Fibroblast of villous mesenchyme (primary cell): ENCODE measurements at regions not wholly inside any gene's neighbourhood (a gene's known extent, or its start where the extent isn't known, plus 50 kb on each side); places are given as distances from the start of the nearest gene placed in this dataset.

ENCODE experiments used
- DNase-seq: peaks from one replicate; pipeline ENCODE4 v3.0.0-alpha.2; 2010; ENCODE audit warnings: low read depth
- H3K4me3 ChIP-seq: 2 replicates; pipeline ENCODE4 v1.5.1; 2011; ENCODE audit warnings: low read depth, mild to moderate bottlenecking, low read length
- TF ChIP-seq, protein P1 (sequence below): IDR thresholded peaks from 2 replicates; pipeline ENCODE4 v1.5.1; 2012; ENCODE audit warnings: low read depth, mild to moderate bottlenecking, low read length; ENCODE audit not compliant: insufficient read depth

GRCh38 chr20:19807946-19808330 lies 49.9 kb downstream of the RIN2 start:
- TF ChIP-seq, protein P1, sequence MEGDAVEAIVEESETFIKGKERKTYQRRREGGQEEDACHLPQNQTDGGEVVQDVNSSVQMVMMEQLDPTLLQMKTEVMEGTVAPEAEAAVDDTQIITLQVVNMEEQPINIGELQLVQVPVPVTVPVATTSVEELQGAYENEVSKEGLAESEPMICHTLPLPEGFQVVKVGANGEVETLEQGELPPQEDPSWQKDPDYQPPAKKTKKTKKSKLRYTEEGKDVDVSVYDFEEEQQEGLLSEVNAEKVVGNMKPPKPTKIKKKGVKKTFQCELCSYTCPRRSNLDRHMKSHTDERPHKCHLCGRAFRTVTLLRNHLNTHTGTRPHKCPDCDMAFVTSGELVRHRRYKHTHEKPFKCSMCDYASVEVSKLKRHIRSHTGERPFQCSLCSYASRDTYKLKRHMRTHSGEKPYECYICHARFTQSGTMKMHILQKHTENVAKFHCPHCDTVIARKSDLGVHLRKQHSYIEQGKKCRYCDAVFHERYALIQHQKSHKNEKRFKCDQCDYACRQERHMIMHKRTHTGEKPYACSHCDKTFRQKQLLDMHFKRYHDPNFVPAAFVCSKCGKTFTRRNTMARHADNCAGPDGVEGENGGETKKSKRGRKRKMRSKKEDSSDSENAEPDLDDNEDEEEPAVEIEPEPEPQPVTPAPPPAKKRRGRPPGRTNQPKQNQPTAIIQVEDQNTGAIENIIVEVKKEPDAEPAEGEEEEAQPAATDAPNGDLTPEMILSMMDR: no peak
- DNase-seq: no peak
- no peak overlapping the region for H3K4me3 ChIP-seq

GRCh38 chr20:19808498-19808897 lies 50.4 kb downstream of the RIN2 start:
- TF ChIP-seq, protein P1: no peak
- H3K4me3 ChIP-seq: no peak overlapping the region
- no peak for DNase-seq

GRCh38 chr20:19809505-19809904 lies 51.4 kb downstream of the RIN2 start:
- TF ChIP-seq, protein P1: no peak
- H3K4me3 ChIP-seq: no peak overlapping the region
- no peak for DNase-seq

GRCh38 chr20:19811231-19811630 lies 53.2 kb downstream of the RIN2 start:
- no peak overlapping the region for H3K4me3 ChIP-seq
- no peak for DNase-seq
- TF ChIP-seq, protein P1: no peak

GRCh38 chr20:19812056-19812455 lies 54.0 kb downstream of the RIN2 start:
- H3K4me3 ChIP-seq: no peak overlapping the region
- TF ChIP-seq, protein P1: no peak
- peak; percentile 58 for DNase-seq

- DNase-seq: no peak
- TF ChIP-seq, protein P1: no peak
Observed at GRCh38 chr20:19812696-19813095, 54.6 kb downstream of the RIN2 start.

GRCh38 chr20:19813846-19814640 lies 56.0 kb downstream of the RIN2 start:
- TF ChIP-seq, protein P1: no peak
- peak; percentile 69 for DNase-seq
- H3K4me3 ChIP-seq: no peak overlapping the region

More at GRCh38 chr20:19812696-19813095, 54.6 kb downstream of the RIN2 start:
- no peak overlapping the region for H3K4me3 ChIP-seq
